Eye (tissue), 1 donor: ENCODE measurements at regions not wholly inside any gene's neighbourhood (a gene's known extent, or its start where the extent isn't known, plus 50 kb on each side); places are given as distances from the start of the nearest gene placed in this dataset.
A peak's percentile ranks its signal among the peaks of the same experiment; 100 is the strongest.

ENCODE experiments used
- DNase-seq: peaks from one replicate; pipeline ENCODE4 v3.0.0-alpha.2; 2015

- no peak for DNase-seq
Observed at GRCh38 chr1:2890221-2890850, 88.8 kb upstream of the TTC34 start.

GRCh38 chr1:2891923-2892448 lies 90.5 kb upstream of the TTC34 start:
- DNase-seq = peak; percentile 79

- no peak for DNase-seq
Observed at GRCh38 chr1:2893473-2894120, 92.1 kb upstream of the TTC34 start.

GRCh38 chr1:2894381-2895041 lies 93.0 kb upstream of the TTC34 start:
- no peak for DNase-seq

- no peak for DNase-seq
Observed at GRCh38 chr1:2896824-2897223, 95.3 kb upstream of the TTC34 start.

GRCh38 chr1:2903226-2903625 lies 101.7 kb upstream of the TTC34 start:
- DNase-seq = no peak

GRCh38 chr1:2904191-2904590 lies 102.7 kb upstream of the TTC34 start:
- no peak for DNase-seq

GRCh38 chr1:2905356-2905755 lies 103.9 kb upstream of the TTC34 start:
- no peak for DNase-seq

GRCh38 chr1:2906085-2906484 lies 104.6 kb upstream of the TTC34 start:
- DNase-seq = peak; percentile 77

- no peak for DNase-seq
Observed at GRCh38 chr1:2906620-2907019, 105.1 kb upstream of the TTC34 start.

- no peak for DNase-seq
Observed at GRCh38 chr1:2907051-2907450, 105.6 kb upstream of the TTC34 start.

- no peak for DNase-seq
Observed at GRCh38 chr1:2908081-2908480, 106.6 kb upstream of the TTC34 start.

GRCh38 chr1:2908561-2908960 lies 107.1 kb upstream of the TTC34 start:
- no peak for DNase-seq

- no peak for DNase-seq
Observed at GRCh38 chr1:2909797-2910196, 108.3 kb upstream of the TTC34 start.

- DNase-seq = no peak
Observed at GRCh38 chr1:2910211-2910610, 108.7 kb upstream of the TTC34 start.

- DNase-seq = peak; percentile 62
Observed at GRCh38 chr1:2911421-2912178, 109.7 kb upstream of the ACTRT2 start.

GRCh38 chr1:2912424-2913061 lies 108.7 kb upstream of the ACTRT2 start:
- no peak for DNase-seq

- DNase-seq = no peak
Observed at GRCh38 chr1:2913091-2913490, 108.2 kb upstream of the ACTRT2 start.

GRCh38 chr1:2914702-2915101 lies 106.6 kb upstream of the ACTRT2 start:
- no peak for DNase-seq

GRCh38 chr1:2916153-2916552 lies 105.1 kb upstream of the ACTRT2 start:
- DNase-seq = no peak

GRCh38 chr1:2916706-2917105 lies 104.6 kb upstream of the ACTRT2 start:
- peak; percentile 51 for DNase-seq

- no peak for DNase-seq
Observed at GRCh38 chr1:2917284-2917683, 104.0 kb upstream of the ACTRT2 start.

- no peak for DNase-seq
Observed at GRCh38 chr1:2918441-2918840, 102.8 kb upstream of the ACTRT2 start.
